ENCODE measurements at regions not wholly inside any gene's neighbourhood (a gene's known extent, or its start where the extent isn't known, plus 50 kb on each side); places are given as distances from the start of the nearest gene placed in this dataset.
"Not testable (repeated sequence)": the region's sequence is repeated elsewhere in the genome, so short reads cannot be mapped to it uniquely, and the experiment has no call there.

GRCh38 chr9:62655705-62656104 lies 1465.9 kb downstream of the SPATA31A7 start:
- H3K27ac Mint-ChIP-seq, H3K4me1 Mint-ChIP-seq, ATAC-seq, H3K36me3 Mint-ChIP-seq, POLR2A ChIA-PET, H3K4me3 Mint-ChIP-seq, H3K27me3 Mint-ChIP-seq, H3K9me3 Mint-ChIP-seq, DNase-seq: not testable (repeated sequence)

- H3K4me1 Mint-ChIP-seq, H3K27ac Mint-ChIP-seq, H3K9me3 Mint-ChIP-seq, H3K36me3 Mint-ChIP-seq, H3K4me3 Mint-ChIP-seq, DNase-seq, H3K27me3 Mint-ChIP-seq, ATAC-seq, POLR2A ChIA-PET: not testable (repeated sequence)
Observed at GRCh38 chr9:62662733-62663507, 1473.1 kb downstream of the SPATA31A7 start.

GRCh38 chr9:62663512-62663911 lies 1473.7 kb downstream of the SPATA31A7 start:
- H3K36me3 Mint-ChIP-seq, H3K4me3 Mint-ChIP-seq, H3K27ac Mint-ChIP-seq, H3K9me3 Mint-ChIP-seq, DNase-seq, H3K27me3 Mint-ChIP-seq, ATAC-seq, H3K4me1 Mint-ChIP-seq, POLR2A ChIA-PET: not testable (repeated sequence)

- H3K36me3 Mint-ChIP-seq, POLR2A ChIA-PET, H3K4me1 Mint-ChIP-seq, ATAC-seq, H3K27ac Mint-ChIP-seq, H3K27me3 Mint-ChIP-seq, H3K4me3 Mint-ChIP-seq, H3K9me3 Mint-ChIP-seq, DNase-seq: not testable (repeated sequence)
Observed at GRCh38 chr9:62667137-62667824, 1477.4 kb downstream of the SPATA31A7 start.

GRCh38 chr9:62677016-62677415 lies 1487.2 kb downstream of the SPATA31A7 start:
- H3K9me3 Mint-ChIP-seq, DNase-seq, H3K36me3 Mint-ChIP-seq, H3K27me3 Mint-ChIP-seq, H3K4me3 Mint-ChIP-seq, ATAC-seq, H3K27ac Mint-ChIP-seq, POLR2A ChIA-PET, H3K4me1 Mint-ChIP-seq: not testable (repeated sequence)

GRCh38 chr9:62678336-62678735 lies 1488.5 kb downstream of the SPATA31A7 start:
- H3K9me3 Mint-ChIP-seq, ATAC-seq, H3K27me3 Mint-ChIP-seq, H3K36me3 Mint-ChIP-seq, H3K27ac Mint-ChIP-seq, H3K4me1 Mint-ChIP-seq, DNase-seq, POLR2A ChIA-PET, H3K4me3 Mint-ChIP-seq: not testable (repeated sequence)

- H3K27me3 Mint-ChIP-seq, H3K9me3 Mint-ChIP-seq, H3K27ac Mint-ChIP-seq, H3K4me1 Mint-ChIP-seq, POLR2A ChIA-PET, DNase-seq, H3K36me3 Mint-ChIP-seq, ATAC-seq, H3K4me3 Mint-ChIP-seq: not testable (repeated sequence)
Observed at GRCh38 chr9:62679020-62679419, 1489.2 kb downstream of the SPATA31A7 start.

- H3K9me3 Mint-ChIP-seq, ATAC-seq, H3K36me3 Mint-ChIP-seq, DNase-seq, H3K27ac Mint-ChIP-seq, POLR2A ChIA-PET, H3K4me1 Mint-ChIP-seq, H3K4me3 Mint-ChIP-seq, H3K27me3 Mint-ChIP-seq: not testable (repeated sequence)
Observed at GRCh38 chr9:62684833-62685647, 1495.2 kb downstream of the SPATA31A7 start.

GRCh38 chr9:62686313-62686712 lies 1496.5 kb downstream of the SPATA31A7 start:
- H3K4me3 Mint-ChIP-seq, H3K9me3 Mint-ChIP-seq, H3K4me1 Mint-ChIP-seq, H3K27ac Mint-ChIP-seq, DNase-seq, ATAC-seq, H3K36me3 Mint-ChIP-seq, POLR2A ChIA-PET, H3K27me3 Mint-ChIP-seq: not testable (repeated sequence)

GRCh38 chr9:62693019-62693418 lies 1503.2 kb downstream of the SPATA31A7 start:
- DNase-seq, H3K4me3 Mint-ChIP-seq, H3K36me3 Mint-ChIP-seq, H3K27ac Mint-ChIP-seq, H3K4me1 Mint-ChIP-seq, H3K27me3 Mint-ChIP-seq, H3K9me3 Mint-ChIP-seq, POLR2A ChIA-PET, ATAC-seq: not testable (repeated sequence)

GRCh38 chr9:62711317-62711716 lies 1521.5 kb downstream of the SPATA31A7 start:
- POLR2A ChIA-PET, ATAC-seq: not testable (repeated sequence)

GRCh38 chr9:62725580-62725979 lies 1535.7 kb downstream of the SPATA31A7 start:
- H3K4me3 Mint-ChIP-seq, H3K4me1 Mint-ChIP-seq, H3K27ac Mint-ChIP-seq, ATAC-seq, POLR2A ChIA-PET, H3K36me3 Mint-ChIP-seq, DNase-seq, H3K27me3 Mint-ChIP-seq, H3K9me3 Mint-ChIP-seq: not testable (repeated sequence)

More at GRCh38 chr9:62711317-62711716, 1521.5 kb downstream of the SPATA31A7 start:
- not testable (repeated sequence) for H3K9me3 Mint-ChIP-seq, H3K4me1 Mint-ChIP-seq, H3K36me3 Mint-ChIP-seq, H3K4me3 Mint-ChIP-seq, DNase-seq, H3K27me3 Mint-ChIP-seq, H3K27ac Mint-ChIP-seq

- H3K9me3 Mint-ChIP-seq, ATAC-seq, H3K4me3 Mint-ChIP-seq, H3K27ac Mint-ChIP-seq, H3K4me1 Mint-ChIP-seq, DNase-seq, H3K36me3 Mint-ChIP-seq, POLR2A ChIA-PET, H3K27me3 Mint-ChIP-seq: not testable (repeated sequence)
Observed at GRCh38 chr9:62730229-62731000, 1540.6 kb downstream of the SPATA31A7 start.
